BLaER1 treated with 17β-estradiol and CSF1 and Interleukin-3, amounts not matched to agents 10 nM and 100 nM (cell line): ENCODE measurements at regions not wholly inside any gene's neighbourhood (a gene's known extent, or its start where the extent isn't known, plus 50 kb on each side); places are given as distances from the start of the nearest gene placed in this dataset.
"Not testable (repeated sequence)": the region's sequence is repeated elsewhere in the genome, so short reads cannot be mapped to it uniquely, and the experiment has no call there.

ENCODE experiments used
- H3K27ac ChIP-seq, 11 experiments: shearing (Covaris generic); formaldehyde crosslinking; 2 replicates each; pipeline ENCODE4 v1.8.1; 2022
- H3K27me3 ChIP-seq, 11 experiments: shearing (Covaris generic); formaldehyde crosslinking; 2 replicates each; pipeline ENCODE4 v1.8.1; 2022
- H3K36me3 ChIP-seq, 11 experiments: shearing (Covaris generic); formaldehyde crosslinking; 2 replicates each; pipeline ENCODE4 v1.8.1; 2022
- H3K4me1 ChIP-seq, 10 experiments: shearing (Covaris generic); formaldehyde crosslinking; 2 replicates each; pipeline ENCODE4 v1.8.1; 2022
- H3K4me2 ChIP-seq, 11 experiments: shearing (Covaris generic); formaldehyde crosslinking; 2 replicates each; pipeline ENCODE4 v1.8.1; 2022
- H3K4me3 ChIP-seq, 10 experiments: shearing (Covaris generic); formaldehyde crosslinking; 2 replicates each; pipeline ENCODE4 v1.8.1; 2022
- H3K9ac ChIP-seq, 11 experiments: shearing (Covaris generic); formaldehyde crosslinking; 2 replicates each; pipeline ENCODE4 v1.8.1; 2022
- H3K9me3 ChIP-seq, 11 experiments: shearing (Covaris generic); formaldehyde crosslinking; replicated peaks in 1 of 11; 2 replicates each; pipeline ENCODE4 v1.8.1; 2022
- H4K20me1 ChIP-seq, 11 experiments: shearing (Covaris generic); formaldehyde crosslinking; 2 replicates each; pipeline ENCODE4 v1.8.1; 2022
- Cebpa-rat ChIP-seq, 11 experiments: shearing (Covaris generic); IDR thresholded peaks; 2 replicates each; pipeline ENCODE4 v1.8.1; 2022

GRCh38 chr4:19030536-19030935 lies 1009.0 kb upstream of the LCORL start:
- H3K27me3 ChIP-seq, result no peaks in the 10 kb centered on the region
- H3K36me3 ChIP-seq, result no peaks in the 10 kb centered on the region
- 0 out of 22 replicates have a peak, but pooled peaks cover 0 to 5% (median 0%) of the 10 kb centered on the region in 11 experiments for H3K9me3 ChIP-seq
- no peak for TF ChIP-seq Cebpa-rat (IDR thresholded peaks at IDR 0.05)
- H3K4me1 ChIP-seq, result no peaks in the 10 kb centered on the region
- no peak overlapping the region for H3K27ac ChIP-seq
- no peaks in the 10 kb centered on the region for H4K20me1 ChIP-seq
- no peak overlapping the region for H3K4me2 ChIP-seq
- no peak overlapping the region for H3K4me3 ChIP-seq
- H3K9ac ChIP-seq, result no peak overlapping the region

- Histone ChIP-seq H3K4me2 (no peak overlapping the region), H4K20me1 (no peaks in the 10 kb centered on the region), H3K4me1 (no peaks in the 10 kb centered on the region)
Measured at GRCh38 chr4:19030048-19030447, 1008.5 kb upstream of the LCORL start.

GRCh38 chr4:19026281-19026680 lies 1004.7 kb upstream of the LCORL start:
- Histone ChIP-seq H3K4me1 (peaks cover 0 to 14% (median 9%) of the 10 kb centered on the region in 10 experiments; a peak in 9 of 20 replicates), H3K9ac (no peak overlapping the region), H3K27me3 (no peaks in the 10 kb centered on the region), H3K4me2 (no peak overlapping the region), H3K4me3 (no peak overlapping the region), H4K20me1 (no peaks in the 10 kb centered on the region), H3K36me3 (no peaks in the 10 kb centered on the region), H3K9me3 (peaks cover 0 to 9% (median 0%) of the 10 kb centered on the region in 11 experiments; a peak in 4 of 22 replicates), H3K27ac (no peak overlapping the region)
- no peak for TF ChIP-seq Cebpa-rat (IDR thresholded peaks at IDR 0.05)

More at GRCh38 chr4:19030048-19030447, 1008.5 kb upstream of the LCORL start:
- Histone ChIP-seq H3K36me3 (no peaks in the 10 kb centered on the region), H3K27me3 (no peaks in the 10 kb centered on the region), H3K9ac (no peak overlapping the region), H3K27ac (no peak overlapping the region), H3K4me3 (no peak overlapping the region), H3K9me3 (0 out of 22 replicates have a peak, but pooled peaks cover 0 to 5% (median 0%) of the 10 kb centered on the region in 11 experiments)
- no peak for TF ChIP-seq Cebpa-rat (IDR thresholded peaks at IDR 0.05)

- H3K4me2 ChIP-seq, result 0 out of 22 replicates have a peak overlapping the region, but pooled peaks of 1 of the 11 experiments have one; percentile 15
- H3K27me3 ChIP-seq, result no peaks in the 10 kb centered on the region
- H3K9me3 ChIP-seq, result peaks cover 0 to 9% (median 0%) of the 10 kb centered on the region in 11 experiments; a peak in 4 of 22 replicates
- no peaks in the 10 kb centered on the region for H4K20me1 ChIP-seq
- no peak overlapping the region for H3K27ac ChIP-seq
- H3K4me1 ChIP-seq, result peaks cover 0 to 27% (median 22%) of the 10 kb centered on the region in 10 experiments; a peak in 14 of 20 replicates
- no peak for TF ChIP-seq Cebpa-rat (IDR thresholded peaks at IDR 0.05)
- no peaks in the 10 kb centered on the region for H3K36me3 ChIP-seq
- H3K4me3 ChIP-seq, result no peak overlapping the region
- no peak overlapping the region for H3K9ac ChIP-seq
Measured at GRCh38 chr4:19025031-19025430, 1003.5 kb upstream of the LCORL start.

- no peak overlapping the region for H3K9ac ChIP-seq
- no peak overlapping the region for H3K4me3 ChIP-seq
- H4K20me1 ChIP-seq, result no peaks in the 10 kb centered on the region
- H3K4me2 ChIP-seq, result no peak overlapping the region
- peaks cover 0 to 9% (median 0%) of the 10 kb centered on the region in 11 experiments; a peak in 4 of 22 replicates for H3K9me3 ChIP-seq
- H3K27ac ChIP-seq, result no peak overlapping the region
- no peak for TF ChIP-seq Cebpa-rat (IDR thresholded peaks at IDR 0.05)
- H3K4me1 ChIP-seq, result peaks cover 0 to 30% (median 23%) of the 10 kb centered on the region in 10 experiments; a peak in 14 of 20 replicates
- no peaks in the 10 kb centered on the region for H3K27me3 ChIP-seq
- H3K36me3 ChIP-seq, result no peaks in the 10 kb centered on the region
Measured at GRCh38 chr4:19024047-19024446, 1002.5 kb upstream of the LCORL start.

GRCh38 chr4:19021617-19022016 lies 1000.1 kb upstream of the LCORL start:
- H3K27me3 ChIP-seq, result no peaks in the 10 kb centered on the region
- no peaks in the 10 kb centered on the region for H3K36me3 ChIP-seq
- no peaks in the 10 kb centered on the region for H4K20me1 ChIP-seq
- no peak overlapping the region for H3K4me3 ChIP-seq
- peak overlapping the region in 6 of 11 experiments; percentile 22 to 56 (median 44); a peak in 9 of 22 replicates for H3K4me2 ChIP-seq
- peaks cover 0 to 17% (median 0%) of the 10 kb centered on the region in 11 experiments; a peak in 5 of 22 replicates for H3K9me3 ChIP-seq
- no peak for TF ChIP-seq Cebpa-rat (IDR thresholded peaks at IDR 0.05)
- H3K9ac ChIP-seq, result no peak overlapping the region
- H3K4me1 ChIP-seq, result peaks cover 0 to 30% (median 23%) of the 10 kb centered on the region in 10 experiments; a peak in 14 of 20 replicates
- 0 out of 22 replicates have a peak overlapping the region, but pooled peaks of 1 of the 11 experiments have one; percentile 1 for H3K27ac ChIP-seq

GRCh38 chr4:19016550-19016949 lies 995.0 kb upstream of the LCORL start:
- H3K36me3 ChIP-seq, H3K4me2 ChIP-seq, H3K27ac ChIP-seq, H3K9ac ChIP-seq, H4K20me1 ChIP-seq, H3K27me3 ChIP-seq, H3K4me3 ChIP-seq: not testable (repeated sequence)
- H3K4me1 ChIP-seq, result peaks cover 0 to 19% (median 16%) of the 10 kb centered on the region in 10 experiments; a peak in 14 of 20 replicates
- H3K9me3 ChIP-seq, result peaks cover 0 to 12% (median 0%) of the 10 kb centered on the region in 11 experiments; a peak in 4 of 22 replicates

GRCh38 chr4:19014594-19014993 lies 993.0 kb upstream of the LCORL start:
- Histone ChIP-seq H4K20me1 (no peaks in the 10 kb centered on the region), H3K9me3 (peaks cover 0 to 12% (median 0%) of the 10 kb centered on the region in 11 experiments; a peak in 4 of 22 replicates), H3K27me3 (no peaks in the 10 kb centered on the region), H3K27ac (no peak overlapping the region), H3K4me2 (no peak overlapping the region), H3K36me3 (no peaks in the 10 kb centered on the region), H3K9ac (no peak overlapping the region), H3K4me3 (no peak overlapping the region), H3K4me1 (peaks cover 0 to 12% (median 0%) of the 10 kb centered on the region in 10 experiments; a peak in 3 of 20 replicates)
- no peak for TF ChIP-seq Cebpa-rat (IDR thresholded peaks at IDR 0.05)

GRCh38 chr4:19010761-19011160 lies 989.2 kb upstream of the LCORL start:
- Histone ChIP-seq H3K9ac (no peak overlapping the region), H3K4me3 (no peak overlapping the region), H4K20me1 (no peaks in the 10 kb centered on the region), H3K36me3 (no peaks in the 10 kb centered on the region), H3K4me1 (peaks cover 0 to 12% (median 0%) of the 10 kb centered on the region in 10 experiments; a peak in 3 of 20 replicates), H3K4me2 (peak overlapping the region in 2 of 11 experiments; percentile 11 to 32; a peak in 2 of 22 replicates), H3K27ac (no peak overlapping the region), H3K27me3 (no peaks in the 10 kb centered on the region), H3K9me3 (peaks cover 0 to 19% (median 9%) of the 10 kb centered on the region in 11 experiments; a peak in 13 of 22 replicates)
- TF ChIP-seq Cebpa-rat (IDR thresholded peaks at IDR 0.05), result no peak

- H3K9ac ChIP-seq, result no peak overlapping the region
- no peaks in the 10 kb centered on the region for H3K27me3 ChIP-seq
- TF ChIP-seq Cebpa-rat (IDR thresholded peaks at IDR 0.05), result no peak
- H3K36me3 ChIP-seq, result no peaks in the 10 kb centered on the region
- peaks cover 0 to 12% (median 0%) of the 10 kb centered on the region in 10 experiments; a peak in 3 of 20 replicates for H3K4me1 ChIP-seq
- no peaks in the 10 kb centered on the region for H4K20me1 ChIP-seq
- no peak overlapping the region for H3K27ac ChIP-seq
- no peak overlapping the region for H3K4me3 ChIP-seq
- peaks cover 0 to 19% (median 10%) of the 10 kb centered on the region in 11 experiments; a peak in 13 of 22 replicates for H3K9me3 ChIP-seq
- no peak overlapping the region for H3K4me2 ChIP-seq
Measured at GRCh38 chr4:19009881-19010280, 988.3 kb upstream of the LCORL start.
